HG03135 (cell line): ENCODE measurements at regions not wholly inside any gene's neighbourhood (a gene's known extent, or its start where the extent isn't known, plus 50 kb on each side); places are given as distances from the start of the nearest gene placed in this dataset.

Experiments used
- ATAC-seq: cut with Tn5 transposase; IDR thresholded peaks from one replicate; pipeline ENCODE4 v1.9.1; 2021; ENCODE audit warnings: mild to moderate bottlenecking, moderate library complexity; ENCODE audit not compliant: unreplicated experiment

DNA sequence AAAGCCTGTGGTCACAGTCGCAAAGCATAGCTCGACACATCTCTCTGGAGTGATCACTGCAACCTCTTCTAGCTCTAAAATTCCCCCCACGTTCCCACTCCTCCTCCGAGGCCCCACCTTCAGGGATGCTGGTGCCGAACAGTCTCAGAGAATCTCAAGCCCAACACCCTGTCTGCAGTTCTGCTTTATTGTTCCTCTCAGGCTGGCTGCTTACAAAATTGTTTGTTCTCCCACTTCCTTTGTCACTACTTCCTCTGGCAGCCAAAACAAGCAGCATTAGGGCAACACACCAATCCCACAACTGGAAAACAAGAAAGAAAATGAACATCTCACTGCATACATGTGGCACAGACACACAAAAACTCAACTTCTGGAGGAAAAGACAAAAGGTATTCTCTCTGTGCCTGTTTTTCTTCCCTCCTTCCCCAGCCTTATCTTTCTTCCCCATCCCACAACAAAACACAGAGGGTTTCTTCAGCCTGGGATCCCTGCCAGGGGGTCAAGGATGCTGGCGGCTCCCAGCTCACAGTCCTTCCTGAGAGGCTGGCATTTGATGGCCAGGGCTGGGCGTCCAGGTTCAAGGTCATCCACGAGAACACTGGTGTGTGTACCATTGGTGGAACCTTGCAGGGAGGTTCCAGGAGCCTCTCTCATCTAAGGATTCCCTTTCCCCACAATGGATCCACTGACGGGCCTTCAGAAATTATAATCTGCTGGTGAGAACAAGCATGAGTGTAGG, 108.4 kb downstream of the TMCO5A start:
- no peak for ATAC-seq

DNA sequence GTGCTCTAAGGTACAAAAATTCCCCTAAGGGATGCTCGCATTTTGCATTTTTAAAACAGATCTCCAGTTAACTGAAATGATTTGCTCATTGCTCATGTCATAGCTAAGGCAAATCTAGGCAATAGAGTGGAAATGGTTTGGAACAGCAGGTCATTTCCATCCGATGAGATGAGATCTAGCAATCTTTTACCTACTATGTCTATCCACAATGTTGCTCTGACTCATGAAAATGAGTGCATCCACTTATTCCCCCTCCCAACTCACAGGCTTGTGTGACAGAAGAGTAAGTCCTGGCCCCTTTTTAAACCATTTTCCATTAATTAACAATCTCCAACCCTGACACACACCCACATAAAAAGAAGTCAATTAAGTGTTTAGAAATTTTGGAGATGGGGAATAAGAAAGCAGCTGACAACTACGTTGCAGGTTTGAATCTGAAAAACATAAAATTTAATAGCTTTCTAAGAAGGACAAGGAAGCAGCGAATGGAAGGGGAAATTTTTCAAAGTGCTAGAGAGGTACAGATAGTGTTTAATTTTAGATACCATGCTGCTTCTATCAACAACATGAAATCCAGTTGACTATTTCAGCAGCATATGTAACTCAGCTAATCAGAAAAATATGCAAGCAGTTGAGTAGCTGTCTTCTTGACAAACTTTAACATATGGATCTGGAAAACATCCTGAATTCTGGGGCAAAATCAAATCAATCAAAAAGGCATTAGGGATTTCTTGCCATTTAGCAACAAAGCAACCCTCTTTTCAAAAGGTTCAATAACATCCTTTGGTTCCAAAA, 112.0 kb downstream of the TMCO5A start:
- no peak for ATAC-seq

DNA sequence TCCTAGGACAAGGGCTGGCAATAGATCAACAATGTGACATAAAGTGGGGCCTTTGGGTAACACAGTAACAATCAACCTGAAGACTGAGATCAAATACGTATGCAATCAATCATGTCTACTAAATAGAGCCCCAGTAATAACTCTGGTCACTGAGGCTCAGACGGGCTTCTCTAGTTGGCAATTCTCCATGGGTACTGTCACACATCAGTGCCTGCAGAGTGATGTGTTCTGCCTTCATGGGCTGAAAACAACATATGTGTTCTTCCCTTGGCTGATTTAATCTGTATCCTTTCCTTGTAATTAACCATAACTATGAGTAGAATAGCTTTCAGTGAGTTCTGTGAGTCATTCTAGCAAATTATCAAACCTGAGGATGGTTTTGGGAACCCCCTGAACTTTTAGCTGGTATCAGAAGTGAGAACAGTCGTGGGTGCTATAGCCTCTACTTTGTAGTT, 113.6 kb downstream of the TMCO5A start:
- peak; percentile 62 for ATAC-seq

DNA sequence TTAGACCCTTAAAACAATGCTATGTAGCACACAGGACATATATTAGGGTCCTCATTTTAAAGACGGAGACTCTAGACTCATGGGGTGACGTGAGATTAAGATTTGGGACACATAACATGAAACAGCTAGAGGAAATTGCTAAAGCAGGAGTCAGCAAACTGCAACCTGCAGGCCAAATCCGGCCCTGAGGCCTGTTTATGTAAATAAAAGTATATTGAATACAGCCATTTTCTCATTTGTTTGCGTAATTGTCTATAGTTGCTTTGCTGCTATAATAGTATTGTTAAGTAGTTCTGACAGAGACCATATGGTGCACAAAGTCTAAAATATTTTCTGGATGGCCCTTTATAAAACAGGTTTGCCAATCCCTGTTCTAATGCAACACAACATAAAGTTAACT, 115.5 kb downstream of the TMCO5A start:
- ATAC-seq = no peak

DNA sequence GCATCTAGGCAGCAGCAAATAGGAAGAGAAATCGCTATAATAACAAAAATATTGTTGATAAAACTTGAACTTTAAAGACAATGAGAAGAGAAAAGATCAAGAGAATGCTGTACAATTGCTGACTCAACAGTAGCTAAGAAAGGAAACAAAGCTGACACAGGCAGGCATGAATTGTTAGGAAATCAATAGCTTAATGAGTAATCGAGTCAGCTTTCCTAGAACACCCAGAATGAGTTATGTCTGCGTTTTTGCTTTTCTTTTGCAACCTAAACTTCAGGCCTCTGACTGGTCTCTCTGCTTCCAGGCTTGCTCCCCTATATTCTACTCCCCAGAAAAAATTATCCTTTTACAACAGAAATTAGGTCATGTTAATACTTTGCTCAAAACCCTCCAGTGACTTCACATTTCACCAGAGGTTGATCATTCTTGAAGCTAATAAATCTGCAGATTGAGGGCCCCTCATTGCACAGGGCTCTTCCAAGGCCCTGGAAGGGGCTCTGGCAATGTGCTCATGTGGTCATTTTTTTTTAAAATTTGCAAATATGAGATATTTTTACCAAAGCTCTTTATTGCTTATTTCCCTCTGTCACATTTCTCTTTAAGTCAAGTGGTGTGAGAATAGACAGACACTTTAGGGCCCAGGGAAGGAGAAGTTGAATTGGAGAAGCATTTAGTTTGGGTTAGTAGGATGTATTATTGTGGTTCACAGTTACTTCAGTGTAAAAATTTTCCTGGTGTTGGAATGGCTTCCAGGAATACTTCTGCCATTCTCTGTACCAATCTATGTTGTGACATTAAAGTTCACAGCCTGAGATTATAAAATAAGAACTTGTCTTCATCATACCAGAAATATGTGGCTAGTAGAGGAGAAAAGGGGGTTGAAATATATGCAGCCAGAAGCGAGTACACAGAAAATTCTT, 116.3 kb downstream of the TMCO5A start:
- no peak for ATAC-seq

DNA sequence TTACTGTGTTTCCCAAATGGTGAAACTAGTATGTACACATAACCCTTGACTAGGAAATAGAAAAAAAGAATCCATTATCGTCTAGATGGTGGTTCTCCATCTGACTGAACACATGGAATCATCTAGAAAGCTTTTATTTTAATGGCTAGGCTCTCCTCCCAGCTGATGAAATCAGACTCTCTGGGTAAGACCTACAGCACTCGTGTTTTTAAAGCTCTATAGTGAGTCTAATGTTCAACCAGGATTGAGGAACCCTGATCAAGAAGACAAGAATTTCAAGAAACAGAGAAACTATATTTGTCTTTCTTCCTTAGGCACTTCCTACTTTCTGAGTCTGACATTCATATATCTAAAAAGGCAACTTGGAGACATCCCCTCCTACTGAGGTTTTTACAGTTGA, 118.8 kb downstream of the TMCO5A start:
- no peak for ATAC-seq

DNA sequence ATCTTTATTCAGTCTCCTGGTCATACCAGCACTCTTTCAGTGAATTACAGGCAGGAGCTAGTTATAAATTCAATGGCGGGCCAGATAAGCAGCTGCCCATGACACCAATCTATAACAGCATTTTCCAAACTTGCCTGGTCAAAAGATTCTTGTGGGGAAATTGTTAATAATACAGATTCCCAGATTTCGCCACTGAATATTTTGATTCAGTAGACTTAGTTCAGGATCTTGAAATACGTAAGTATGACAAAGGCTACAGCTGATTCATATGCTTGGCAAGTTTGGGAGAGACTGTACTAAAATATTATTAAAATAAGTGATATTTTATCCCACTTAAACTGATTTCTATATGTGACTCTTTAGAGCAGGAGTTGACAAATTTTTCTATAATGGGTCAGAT, 119.3 kb downstream of the TMCO5A start:
- ATAC-seq = no peak

DNA sequence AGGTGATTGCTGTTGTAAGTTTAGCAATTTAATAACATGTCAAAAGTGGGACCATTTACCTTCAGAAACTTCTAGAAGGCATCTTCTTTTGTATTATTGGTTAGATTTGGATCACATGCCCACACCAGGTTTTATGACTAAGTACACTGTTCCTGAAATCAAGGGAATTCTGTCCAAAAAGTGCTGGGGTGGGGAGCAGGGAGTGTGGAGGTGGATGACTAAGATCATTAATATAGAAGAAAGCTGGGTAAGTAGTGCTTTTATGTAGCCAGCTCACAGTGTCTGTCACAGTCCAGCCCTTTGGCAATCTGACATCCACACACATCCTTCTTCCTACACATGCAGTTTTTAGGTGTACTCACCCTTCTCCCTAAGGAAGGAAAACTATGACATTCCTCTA, 120.0 kb downstream of the TMCO5A start:
- no peak for ATAC-seq

DNA sequence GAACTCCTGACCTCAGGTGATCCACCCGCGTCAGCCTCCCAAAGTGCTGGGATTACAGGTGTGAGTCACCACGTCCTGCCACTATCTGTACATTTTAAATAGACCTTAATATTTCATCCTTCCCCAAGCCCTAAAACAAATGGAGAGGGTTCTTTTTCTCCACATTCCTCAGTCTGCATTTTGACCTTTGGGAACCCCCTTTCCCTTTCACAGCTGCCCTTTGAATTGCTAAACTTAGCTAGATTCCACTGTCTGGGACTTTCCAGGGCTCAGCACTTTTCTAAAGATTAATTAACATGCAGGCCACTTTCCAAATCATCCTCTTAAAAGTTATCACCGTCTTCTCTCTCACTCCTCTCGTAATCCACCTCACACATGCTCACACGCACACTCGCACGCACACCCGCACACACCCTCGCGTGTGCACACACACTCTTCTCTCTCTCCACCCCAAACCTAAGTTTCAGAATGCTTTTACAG, 124.2 kb downstream of the TMCO5A start:
- no peak for ATAC-seq

DNA sequence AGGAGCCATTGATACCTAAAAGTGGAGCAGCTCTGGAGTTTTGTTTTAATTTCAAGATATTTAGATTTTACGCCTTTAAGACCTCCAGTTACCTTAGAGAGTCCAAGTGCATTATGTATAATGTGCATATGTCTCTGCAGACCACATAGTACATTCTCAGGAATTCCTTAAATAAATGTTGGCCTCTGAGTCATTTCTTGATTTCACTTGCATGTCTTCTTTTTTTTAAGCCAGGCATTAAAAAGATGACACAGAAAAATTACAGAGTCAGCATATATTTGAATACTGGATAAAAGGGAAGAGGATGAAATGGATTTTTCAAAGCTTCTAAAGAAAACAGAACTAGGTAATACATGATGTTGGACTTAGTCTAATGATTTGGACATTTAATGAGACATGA, 125.2 kb downstream of the TMCO5A start:
- ATAC-seq = no peak

DNA sequence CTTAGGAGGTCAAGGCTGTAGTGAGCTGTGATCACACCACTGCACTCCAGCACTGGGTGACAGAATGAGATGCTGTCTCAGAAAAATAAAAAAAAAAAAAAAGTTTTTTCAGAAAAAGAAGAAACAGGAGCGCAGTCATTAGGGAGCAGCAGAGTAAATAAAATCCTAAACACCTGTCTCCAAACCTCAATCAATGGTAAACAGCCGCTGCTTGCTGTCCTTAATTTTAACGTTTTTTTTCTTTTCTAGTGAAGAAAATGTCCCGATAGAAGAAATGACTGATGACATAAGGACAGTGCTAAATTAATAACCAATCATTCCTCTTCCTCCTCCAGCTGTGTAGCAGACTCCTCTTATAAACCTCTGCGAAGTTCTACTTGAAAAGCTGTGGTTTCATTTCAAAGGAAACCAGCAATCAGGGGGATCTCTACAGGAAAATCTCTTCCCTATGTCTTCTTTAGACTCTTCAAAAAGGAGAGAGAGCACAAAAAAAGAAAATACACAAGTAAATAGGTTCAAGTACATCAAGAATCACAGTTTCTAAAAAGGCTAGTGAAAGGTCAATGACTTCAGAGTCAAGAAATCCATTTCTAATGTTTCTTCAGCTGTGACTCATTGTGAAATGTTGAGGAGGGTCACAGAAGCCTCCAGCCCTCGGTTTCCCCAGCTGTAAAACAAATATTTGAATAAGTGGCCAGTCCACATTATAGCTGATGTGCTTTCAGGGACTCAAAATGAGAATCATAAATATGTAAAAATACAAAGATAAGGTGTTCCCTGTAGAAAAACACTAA, 127.6 kb downstream of the TMCO5A start:
- no peak for ATAC-seq

DNA sequence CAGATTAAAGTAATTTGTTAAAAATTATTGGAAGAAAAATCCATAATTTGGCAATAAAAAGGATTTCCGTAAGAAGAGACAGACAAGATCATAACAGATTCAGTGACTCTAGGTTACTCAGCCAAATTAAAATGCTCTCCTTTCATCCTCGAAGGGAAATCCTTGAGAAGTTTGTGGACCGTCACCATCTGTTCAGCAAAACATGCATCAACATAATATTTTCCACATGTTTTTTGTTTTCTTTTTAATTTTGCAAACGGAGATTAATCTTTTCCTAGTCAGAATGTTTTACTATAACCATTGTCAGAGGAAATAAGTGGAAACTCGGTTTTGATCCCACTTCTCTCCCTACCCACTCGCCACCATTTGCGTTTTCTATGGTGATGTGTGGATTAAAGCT, 128.3 kb downstream of the TMCO5A start:
- ATAC-seq = no peak

DNA sequence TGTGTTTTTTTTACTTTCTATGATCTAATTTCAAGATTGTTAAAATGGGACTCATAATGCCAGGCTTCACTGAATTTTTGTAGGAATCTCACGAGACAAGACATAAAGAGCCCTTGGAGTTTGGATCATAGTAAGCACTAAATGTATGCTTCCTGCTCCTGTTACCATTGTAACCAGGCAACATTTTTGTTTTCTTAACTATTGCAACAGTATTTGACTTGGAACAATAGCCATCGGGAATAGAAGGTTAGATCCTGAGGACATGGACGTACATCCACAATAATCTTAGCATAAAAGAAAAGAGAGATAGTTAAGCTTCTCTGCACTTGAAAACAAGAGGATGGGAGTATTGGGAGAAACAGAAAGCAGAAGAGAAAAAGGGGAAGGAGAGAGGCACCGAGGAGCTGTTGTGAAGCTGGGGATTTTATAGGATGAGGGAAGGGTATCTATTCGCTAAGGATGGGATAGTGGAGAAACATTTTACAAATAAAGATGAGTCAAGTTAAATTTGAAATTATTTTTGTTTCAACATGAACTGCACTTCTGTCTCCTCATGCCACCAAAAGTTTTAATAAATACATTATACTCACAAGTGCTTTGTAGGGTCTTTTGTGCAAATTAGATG, 131.4 kb downstream of the TMCO5A start:
- ATAC-seq = no peak

DNA sequence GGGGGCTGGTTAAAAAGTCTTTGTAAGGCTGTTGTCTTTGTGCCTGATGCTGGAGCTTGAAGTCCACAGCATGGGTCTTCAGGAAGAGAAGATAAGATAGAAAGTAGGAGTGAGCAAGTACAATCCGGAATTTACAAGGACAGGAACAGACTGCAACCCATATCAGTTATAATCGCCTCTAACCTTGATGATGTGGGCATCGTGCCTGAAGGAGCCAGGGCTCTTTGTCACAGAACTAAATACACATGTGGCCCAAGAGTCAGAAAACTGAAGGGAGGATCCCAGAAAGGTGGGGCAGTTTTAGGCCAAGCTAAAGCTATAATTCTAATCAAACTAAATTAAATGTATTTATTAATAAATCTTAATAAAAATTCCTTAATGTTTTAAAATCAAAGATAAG, 132.2 kb downstream of the TMCO5A start:
- no peak for ATAC-seq

DNA sequence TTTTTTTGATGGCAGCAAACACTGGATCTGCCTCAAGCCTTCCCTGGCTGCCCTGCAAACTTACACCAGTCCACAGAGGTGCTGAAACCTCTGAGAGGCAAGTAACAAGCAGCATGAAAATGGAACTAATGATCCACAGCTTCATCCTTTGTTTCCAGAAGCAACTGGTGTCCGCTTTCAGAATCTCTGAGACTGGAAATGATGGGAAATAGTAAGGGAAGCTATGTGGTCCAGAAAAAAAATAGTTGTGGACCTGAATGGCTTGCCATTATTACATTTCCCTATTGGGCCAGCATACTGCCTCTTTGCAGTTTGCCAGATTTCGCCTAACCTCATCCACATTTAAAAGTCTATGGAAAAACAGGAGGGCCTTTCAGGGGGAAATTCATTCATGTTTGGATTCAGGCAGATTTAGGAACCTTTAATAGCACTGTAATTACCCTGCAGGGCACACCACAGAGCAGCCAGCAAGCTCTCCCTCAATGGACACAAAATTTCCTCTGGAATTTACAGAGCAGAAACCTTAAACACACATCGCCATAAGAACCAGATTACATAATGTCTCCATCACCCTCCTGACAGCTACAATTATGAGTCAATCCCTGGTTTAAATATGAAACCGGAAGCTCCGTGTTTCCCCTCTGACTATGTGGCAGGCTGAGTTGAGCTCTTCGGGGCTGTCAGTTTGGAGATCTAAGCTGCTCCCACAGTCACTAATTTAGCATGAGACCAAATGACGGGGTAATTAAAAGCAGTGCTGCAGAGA, 134.4 kb downstream of the TMCO5A start:
- peak; percentile 79 for ATAC-seq

DNA sequence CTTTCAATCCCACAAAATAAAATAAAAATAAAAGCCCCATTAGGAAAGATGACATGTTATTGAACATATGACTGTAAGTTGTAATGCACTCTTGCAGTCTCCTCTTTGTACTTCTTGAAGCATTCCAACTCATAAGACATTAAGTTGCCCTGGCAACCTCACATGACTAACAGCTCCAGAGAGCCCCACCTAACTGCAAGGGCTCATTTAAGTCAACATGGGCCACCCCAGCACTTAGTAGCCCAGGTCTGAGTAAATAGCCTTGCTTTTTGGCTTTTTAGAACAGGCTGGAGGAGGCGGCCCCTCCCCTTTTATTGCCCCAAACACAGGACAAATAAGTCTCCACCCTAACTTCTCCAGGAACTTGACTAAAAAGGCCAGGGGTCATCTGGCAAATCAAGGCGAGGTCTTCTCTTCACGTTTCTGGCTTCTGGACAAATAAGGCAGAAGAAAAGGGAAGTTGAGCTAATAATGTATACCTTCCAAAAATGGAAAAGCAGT, 135.1 kb downstream of the TMCO5A start:
- ATAC-seq = no peak

DNA sequence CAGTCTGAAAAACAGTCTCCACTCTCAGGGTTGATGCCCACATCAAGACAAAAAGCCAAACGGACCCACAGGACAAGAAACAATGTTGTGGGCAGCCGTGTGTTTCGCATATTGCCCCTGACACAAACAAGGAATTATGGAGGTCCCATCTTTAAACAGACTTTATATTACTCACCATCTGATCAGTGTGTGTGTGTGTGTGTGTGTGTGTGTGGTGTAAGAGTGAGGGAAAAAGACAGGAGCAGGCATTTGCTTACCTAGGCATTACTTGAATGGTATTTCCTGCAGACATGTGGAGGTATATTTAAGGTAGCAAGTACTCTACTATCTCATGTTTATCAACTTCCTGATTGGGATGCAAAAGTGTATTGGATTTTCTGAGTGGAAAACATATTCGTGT, 136.3 kb downstream of the TMCO5A start:
- ATAC-seq = no peak

DNA sequence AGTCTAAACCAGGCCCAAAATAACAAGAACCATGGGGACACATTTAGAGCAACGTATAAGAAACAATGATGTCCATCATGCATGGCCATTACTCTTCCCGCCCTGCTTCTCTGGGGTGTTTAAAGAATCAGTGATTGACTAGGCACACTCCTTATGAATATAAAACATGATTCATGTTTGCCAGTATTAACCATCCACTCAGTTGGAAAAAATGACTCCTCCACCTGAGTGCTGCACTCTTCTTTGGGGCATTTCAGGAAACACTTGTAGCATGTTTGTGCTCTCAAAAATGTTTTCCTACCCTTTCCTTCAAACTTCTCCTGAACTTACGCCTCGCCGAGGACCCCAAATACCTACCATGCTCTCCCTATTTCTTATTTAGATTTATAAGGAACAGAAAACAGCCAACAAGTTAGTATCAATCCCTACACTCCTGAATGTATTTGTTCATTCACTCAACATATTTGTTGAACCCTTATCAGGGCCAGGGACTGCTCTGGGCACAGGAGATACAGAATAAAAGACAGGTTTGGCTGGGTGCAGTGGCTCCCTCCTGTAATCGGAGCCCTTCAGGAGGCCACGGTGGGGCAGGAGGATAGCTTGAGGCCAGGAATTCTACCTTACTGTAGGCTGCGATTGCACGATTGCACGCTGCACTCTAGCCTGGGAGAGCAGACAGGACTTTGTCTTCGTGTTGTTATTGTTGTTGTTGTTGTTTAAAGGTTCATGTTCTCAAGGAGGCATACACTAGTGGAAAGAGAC, 137.0 kb downstream of the TMCO5A start:
- no peak for ATAC-seq
